ENCODE measurements at regions not wholly inside any gene's neighbourhood (a gene's known extent, or its start where the extent isn't known, plus 50 kb on each side); places are given as distances from the start of the nearest gene placed in this dataset.

DNA sequence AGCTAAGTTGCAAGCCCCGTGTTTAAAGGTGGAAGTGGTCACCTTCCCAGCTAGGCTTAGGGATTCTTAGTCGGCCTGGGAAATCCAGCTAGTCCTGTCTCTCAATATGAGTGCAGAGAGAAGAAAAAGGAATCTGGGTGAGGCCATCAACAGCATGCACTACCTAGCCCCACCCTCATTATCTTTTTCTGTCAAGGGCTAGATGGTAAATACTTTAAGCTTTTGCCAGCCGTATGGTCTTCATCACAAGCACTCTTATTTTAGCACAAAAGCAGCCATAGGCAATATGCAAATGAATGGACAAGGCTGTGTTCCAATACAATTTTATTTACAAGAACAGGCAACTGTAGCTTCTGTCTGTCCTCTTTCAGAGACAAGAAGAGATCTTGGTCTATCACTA lies 282.9 kb downstream of the ZNF674 start:
- no peak for DNase-seq
- Mint-ChIP-seq H3K4me1 (no peaks in the 10 kb centered on the region), H3K9me3 (peaks cover 54% of the 10 kb centered on the region), H3K27me3 (ENCODE audit: low read depth, poor library complexity) (peaks cover 6% of the 10 kb centered on the region), H3K27ac (no peak overlapping the region), H3K4me3 (no peak overlapping the region), H3K36me3 (ENCODE audit: low read depth) (no peaks in the 10 kb centered on the region)
- TF ChIP-seq, protein P1, sequence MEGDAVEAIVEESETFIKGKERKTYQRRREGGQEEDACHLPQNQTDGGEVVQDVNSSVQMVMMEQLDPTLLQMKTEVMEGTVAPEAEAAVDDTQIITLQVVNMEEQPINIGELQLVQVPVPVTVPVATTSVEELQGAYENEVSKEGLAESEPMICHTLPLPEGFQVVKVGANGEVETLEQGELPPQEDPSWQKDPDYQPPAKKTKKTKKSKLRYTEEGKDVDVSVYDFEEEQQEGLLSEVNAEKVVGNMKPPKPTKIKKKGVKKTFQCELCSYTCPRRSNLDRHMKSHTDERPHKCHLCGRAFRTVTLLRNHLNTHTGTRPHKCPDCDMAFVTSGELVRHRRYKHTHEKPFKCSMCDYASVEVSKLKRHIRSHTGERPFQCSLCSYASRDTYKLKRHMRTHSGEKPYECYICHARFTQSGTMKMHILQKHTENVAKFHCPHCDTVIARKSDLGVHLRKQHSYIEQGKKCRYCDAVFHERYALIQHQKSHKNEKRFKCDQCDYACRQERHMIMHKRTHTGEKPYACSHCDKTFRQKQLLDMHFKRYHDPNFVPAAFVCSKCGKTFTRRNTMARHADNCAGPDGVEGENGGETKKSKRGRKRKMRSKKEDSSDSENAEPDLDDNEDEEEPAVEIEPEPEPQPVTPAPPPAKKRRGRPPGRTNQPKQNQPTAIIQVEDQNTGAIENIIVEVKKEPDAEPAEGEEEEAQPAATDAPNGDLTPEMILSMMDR (IDR thresholded peaks at IDR 0.05), result no peak

DNA sequence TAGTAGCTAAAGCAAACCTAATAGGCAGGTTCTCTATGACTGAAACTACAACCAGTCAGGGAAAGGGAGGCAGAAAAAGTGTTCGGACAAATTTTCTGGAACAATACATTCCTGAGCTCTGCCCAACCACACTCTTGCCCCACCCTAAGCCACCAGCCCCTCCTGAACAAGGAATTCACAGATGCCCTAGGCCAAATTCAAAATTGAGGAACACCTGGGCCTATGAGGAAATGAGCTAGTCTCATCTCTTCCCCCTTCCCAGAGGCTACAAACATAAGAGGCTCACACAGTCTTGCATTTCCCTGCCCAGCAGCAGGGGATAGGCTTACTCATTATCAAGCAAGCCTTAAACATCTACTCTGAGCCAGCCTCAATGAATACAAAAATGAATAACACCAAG lies 284.7 kb downstream of the ZNF674 start:
- Mint-ChIP-seq H3K4me1 (no peaks in the 10 kb centered on the region), H3K9me3 (peaks cover 57% of the 10 kb centered on the region), H3K27me3 (ENCODE audit: low read depth, poor library complexity) (peaks cover 6% of the 10 kb centered on the region), H3K36me3 (ENCODE audit: low read depth) (no peaks in the 10 kb centered on the region), H3K27ac (no peak overlapping the region), H3K4me3 (no peak overlapping the region)
- no peak for DNase-seq
- TF ChIP-seq, protein P1 (IDR thresholded peaks at IDR 0.05), result no peak

DNA sequence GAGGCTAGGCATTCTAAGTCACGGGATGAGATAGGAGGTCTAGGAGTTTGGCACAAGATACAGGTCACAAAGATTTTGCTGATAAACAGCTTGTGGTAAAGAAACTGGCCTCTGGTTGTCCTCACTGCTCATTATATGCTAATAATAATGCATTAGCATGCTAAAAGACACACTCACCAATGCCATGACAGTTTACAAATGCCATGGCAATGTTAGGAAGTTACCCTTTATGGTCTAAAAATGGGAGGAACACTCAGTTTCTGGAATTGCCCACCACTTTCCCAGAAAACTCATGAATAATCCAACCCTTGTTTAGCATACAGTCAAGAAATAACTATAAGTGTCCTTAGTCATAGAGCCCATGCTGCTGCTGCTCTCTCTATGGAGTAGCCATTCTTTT lies 286.9 kb downstream of the ZNF674 start:
- peaks cover 48% of the 10 kb centered on the region for H3K9me3 Mint-ChIP-seq

DNA sequence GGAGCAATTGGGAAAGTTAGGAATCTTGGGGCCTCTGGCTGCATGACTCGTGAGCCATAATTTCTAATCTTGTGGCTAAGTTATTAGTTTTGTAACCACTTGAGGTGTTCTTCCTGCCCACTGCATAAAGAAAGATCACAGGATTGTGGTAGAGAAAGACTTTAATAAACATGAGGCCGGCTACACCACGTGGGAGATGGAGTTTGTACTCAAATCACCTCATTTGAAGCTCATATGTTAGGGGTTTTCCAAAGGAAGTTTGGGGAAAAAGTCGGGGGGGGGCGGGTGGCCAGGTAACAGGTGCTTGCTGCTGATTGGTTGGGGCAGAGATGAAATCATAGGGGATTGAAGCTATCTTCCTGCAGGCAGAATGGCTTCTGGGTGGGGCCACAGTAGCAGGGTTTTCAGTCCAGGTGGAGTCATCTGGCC lies 287.8 kb downstream of the ZNF674 start:
- TF ChIP-seq, protein P1 (IDR thresholded peaks at IDR 0.05), result no peak
- Mint-ChIP-seq H3K4me3 (no peak overlapping the region), H3K4me1 (peaks cover 5% of the 10 kb centered on the region), H3K27me3 (ENCODE audit: low read depth, poor library complexity) (peaks cover 4% of the 10 kb centered on the region), H3K9me3 (peaks cover 42% of the 10 kb centered on the region), H3K36me3 (ENCODE audit: low read depth) (no peaks in the 10 kb centered on the region), H3K27ac (no peak overlapping the region)
- no peak for DNase-seq

More for the DNA sequence above, 286.9 kb downstream of the ZNF674 start:
- peaks cover 5% of the 10 kb centered on the region for H3K4me1 Mint-ChIP-seq
- TF ChIP-seq, protein P1 (IDR thresholded peaks at IDR 0.05), result no peak
- no peak for DNase-seq
- peaks cover 6% of the 10 kb centered on the region for H3K27me3 Mint-ChIP-seq (ENCODE audit: low read depth, poor library complexity)
- no peak overlapping the region for H3K4me3 Mint-ChIP-seq
- no peaks in the 10 kb centered on the region for H3K36me3 Mint-ChIP-seq (ENCODE audit: low read depth)
- H3K27ac Mint-ChIP-seq, result no peak overlapping the region

DNA sequence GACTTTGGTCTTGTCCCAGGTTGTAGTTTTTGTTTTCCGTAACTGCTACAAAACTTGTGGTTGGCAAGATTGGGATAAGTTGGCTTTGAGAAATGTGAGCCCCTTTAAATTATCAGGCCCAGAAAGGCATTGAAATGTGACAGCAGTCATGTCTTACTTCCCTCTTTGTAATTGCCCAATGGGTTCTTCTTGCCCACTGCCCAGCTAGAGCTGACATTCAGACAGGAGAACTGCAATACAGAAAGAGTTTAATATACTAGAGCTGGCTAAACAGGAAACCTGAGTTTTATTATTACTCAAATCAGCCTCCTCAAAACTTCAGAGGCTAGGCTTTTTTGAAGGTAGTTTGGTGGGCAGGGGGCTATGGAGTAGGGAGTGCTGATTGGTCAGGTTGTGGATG lies 288.3 kb downstream of the ZNF674 start:
- Mint-ChIP-seq H3K36me3 (ENCODE audit: low read depth) (no peaks in the 10 kb centered on the region), H3K27ac (no peak overlapping the region), H3K9me3 (peaks cover 41% of the 10 kb centered on the region), H3K4me1 (peaks cover 5% of the 10 kb centered on the region), H3K27me3 (ENCODE audit: low read depth, poor library complexity) (peaks cover 3% of the 10 kb centered on the region), H3K4me3 (no peak overlapping the region)
- DNase-seq, result no peak
- TF ChIP-seq, protein P1 (IDR thresholded peaks at IDR 0.05), result no peak

DNA sequence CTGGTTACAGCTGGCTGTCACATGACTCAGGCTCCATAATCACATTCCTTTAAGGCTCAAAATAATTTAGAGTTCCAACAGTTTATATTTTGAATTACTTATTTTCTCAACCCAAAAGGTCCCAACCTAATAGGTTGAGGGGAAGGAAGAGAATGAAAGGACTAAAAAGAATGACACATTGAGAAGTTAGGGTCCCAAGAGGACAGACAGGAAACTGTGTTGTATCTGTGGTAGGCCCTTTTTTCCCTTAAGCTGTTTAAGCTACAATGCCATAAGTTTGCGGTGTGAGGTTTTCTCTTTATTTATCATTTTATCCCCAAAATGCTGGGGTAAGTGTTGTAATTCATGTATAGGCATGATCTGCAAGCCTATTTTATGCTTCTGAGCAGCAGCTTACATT lies 290.2 kb downstream of the ZNF674 start:
- H3K4me1 Mint-ChIP-seq, result peaks cover 5% of the 10 kb centered on the region
- TF ChIP-seq, protein P1 (IDR thresholded peaks at IDR 0.05), result no peak
- H3K9me3 Mint-ChIP-seq, result peaks cover 33% of the 10 kb centered on the region
- H3K27ac Mint-ChIP-seq, result no peak overlapping the region
- H3K27me3 Mint-ChIP-seq (ENCODE audit: low read depth, poor library complexity), result no peaks in the 10 kb centered on the region
- H3K4me3 Mint-ChIP-seq, result no peak overlapping the region
- DNase-seq, result no peak
- H3K36me3 Mint-ChIP-seq (ENCODE audit: low read depth), result no peaks in the 10 kb centered on the region
